ENCODE measurements at regions not wholly inside any gene's neighbourhood (a gene's known extent, or its start where the extent isn't known, plus 50 kb on each side); places are given as distances from the start of the nearest gene placed in this dataset.
"Not testable (repeated sequence)": the region's sequence is repeated elsewhere in the genome, so short reads cannot be mapped to it uniquely, and the experiment has no call there.

DNA sequence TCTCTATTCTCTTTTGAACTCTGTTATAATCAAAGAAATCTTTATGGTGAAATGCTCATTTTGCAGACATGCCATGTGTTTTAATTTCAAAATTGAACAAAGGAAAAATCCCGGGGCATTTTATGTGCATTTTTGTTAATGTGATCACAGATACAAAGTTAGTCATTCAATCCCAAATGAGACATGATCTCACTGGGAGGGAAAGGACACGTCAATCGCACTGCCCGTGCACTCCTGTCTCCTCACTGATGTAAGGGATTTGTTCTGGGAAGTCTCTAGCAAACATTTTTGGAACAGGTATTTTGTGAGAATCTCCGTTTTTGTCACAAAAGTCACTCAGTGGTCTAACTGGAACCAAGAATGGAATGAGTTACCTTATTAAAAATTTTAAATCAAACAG lies 97.9 kb upstream of the RANBP6 start:
- TF ChIP-seq, protein P1, sequence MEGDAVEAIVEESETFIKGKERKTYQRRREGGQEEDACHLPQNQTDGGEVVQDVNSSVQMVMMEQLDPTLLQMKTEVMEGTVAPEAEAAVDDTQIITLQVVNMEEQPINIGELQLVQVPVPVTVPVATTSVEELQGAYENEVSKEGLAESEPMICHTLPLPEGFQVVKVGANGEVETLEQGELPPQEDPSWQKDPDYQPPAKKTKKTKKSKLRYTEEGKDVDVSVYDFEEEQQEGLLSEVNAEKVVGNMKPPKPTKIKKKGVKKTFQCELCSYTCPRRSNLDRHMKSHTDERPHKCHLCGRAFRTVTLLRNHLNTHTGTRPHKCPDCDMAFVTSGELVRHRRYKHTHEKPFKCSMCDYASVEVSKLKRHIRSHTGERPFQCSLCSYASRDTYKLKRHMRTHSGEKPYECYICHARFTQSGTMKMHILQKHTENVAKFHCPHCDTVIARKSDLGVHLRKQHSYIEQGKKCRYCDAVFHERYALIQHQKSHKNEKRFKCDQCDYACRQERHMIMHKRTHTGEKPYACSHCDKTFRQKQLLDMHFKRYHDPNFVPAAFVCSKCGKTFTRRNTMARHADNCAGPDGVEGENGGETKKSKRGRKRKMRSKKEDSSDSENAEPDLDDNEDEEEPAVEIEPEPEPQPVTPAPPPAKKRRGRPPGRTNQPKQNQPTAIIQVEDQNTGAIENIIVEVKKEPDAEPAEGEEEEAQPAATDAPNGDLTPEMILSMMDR (IDR thresholded peaks at IDR 0.05; ENCODE audit: insufficient read depth, low read length, severe bottlenecking), result no peak
- no peaks in the 10 kb centered on the region for H3K36me3 ChIP-seq (ENCODE audit: control insufficient read depth, insufficient read depth, low read length)
- H3K4me3 ChIP-seq (ENCODE audit: low read depth, low read length), result no peak overlapping the region
- no peak for DNase-seq (ENCODE audit: low read depth)
- no peak for FAIRE-seq
- no peaks in the 10 kb centered on the region for H3K27me3 ChIP-seq (ENCODE audit: control insufficient read depth, insufficient read depth, low read length)

DNA sequence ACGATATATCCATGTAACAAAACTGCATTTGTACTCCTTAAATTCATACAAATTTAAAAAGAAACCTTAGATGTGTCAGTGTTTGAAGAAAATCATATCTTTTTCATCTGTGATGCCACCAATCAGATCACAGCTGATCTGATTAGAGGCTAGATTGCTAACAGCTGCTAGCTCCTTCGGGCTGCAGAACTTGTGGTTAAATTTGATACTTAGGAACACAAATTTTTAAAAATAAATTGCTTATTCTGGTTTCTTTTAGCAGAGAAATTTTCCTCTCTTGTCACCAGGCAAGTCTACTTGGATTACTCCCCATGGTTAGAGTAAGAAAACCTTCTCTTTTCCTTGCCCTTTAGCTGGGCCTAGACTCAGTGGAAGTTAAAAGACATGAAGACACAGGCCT lies 94.6 kb upstream of the RANBP6 start:
- Histone ChIP-seq H3K36me3 (ENCODE audit: control insufficient read depth, insufficient read depth, low read length) (no peaks in the 10 kb centered on the region), H3K4me3 (ENCODE audit: low read depth, low read length) (no peak overlapping the region), H3K27me3 (ENCODE audit: control insufficient read depth, insufficient read depth, low read length) (no peaks in the 10 kb centered on the region)
- TF ChIP-seq, protein P1 (IDR thresholded peaks at IDR 0.05; ENCODE audit: insufficient read depth, low read length, severe bottlenecking), result no peak
- FAIRE-seq (no peak), DNase-seq (ENCODE audit: low read depth) (no peak)

GRCh38 chr9:6109571-6109970 lies 94.1 kb upstream of the RANBP6 start:
- Histone ChIP-seq H3K36me3 (ENCODE audit: control insufficient read depth, insufficient read depth, low read length) (no peaks in the 10 kb centered on the region), H3K27me3 (ENCODE audit: control insufficient read depth, insufficient read depth, low read length) (no peaks in the 10 kb centered on the region), H3K4me3 (ENCODE audit: low read depth, low read length) (no peak overlapping the region)
- TF ChIP-seq, protein P1 (IDR thresholded peaks at IDR 0.05; ENCODE audit: insufficient read depth, low read length, severe bottlenecking), result no peak
- DNase-seq (ENCODE audit: low read depth) (peak; percentile 73), FAIRE-seq (no peak)

DNA sequence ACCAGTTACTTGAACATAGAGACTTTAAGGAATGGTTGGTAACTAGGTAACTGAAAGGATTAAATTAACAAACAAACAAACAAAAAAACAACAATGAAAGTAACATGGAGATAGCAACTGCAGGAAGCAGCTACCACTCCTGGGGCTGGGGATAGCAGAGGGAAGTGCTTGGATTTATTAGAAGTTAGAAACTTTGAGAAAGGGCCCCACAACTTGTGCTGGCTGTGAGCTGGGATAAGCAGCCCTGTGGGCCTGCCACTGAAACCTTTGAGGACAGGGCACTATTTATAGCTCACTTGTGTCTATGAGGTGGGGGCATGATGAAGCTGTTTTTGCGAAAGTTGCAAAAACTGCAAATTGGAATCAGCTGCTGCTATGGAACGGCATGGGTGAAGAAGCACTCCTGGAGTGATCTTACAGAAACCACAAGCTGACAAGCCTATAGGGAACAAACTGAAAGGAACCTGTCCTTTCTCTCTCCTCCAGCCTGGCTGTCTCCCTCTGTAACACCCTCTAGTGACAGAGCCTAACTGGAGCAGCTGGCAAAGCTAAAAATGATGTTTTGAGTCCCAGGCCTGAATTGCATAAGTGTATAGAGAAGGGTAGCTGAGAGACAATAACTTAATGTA lies 91.4 kb upstream of the RANBP6 start:
- Histone ChIP-seq H3K27me3 (ENCODE audit: control insufficient read depth, insufficient read depth, low read length) (no peaks in the 10 kb centered on the region), H3K4me3 (ENCODE audit: low read depth, low read length) (no peak overlapping the region), H3K36me3 (ENCODE audit: control insufficient read depth, insufficient read depth, low read length) (no peaks in the 10 kb centered on the region)
- peak; percentile 66 for DNase-seq (ENCODE audit: low read depth)
- FAIRE-seq, result no peak
- TF ChIP-seq, protein P1 (IDR thresholded peaks at IDR 0.05; ENCODE audit: insufficient read depth, low read length, severe bottlenecking), result peak; percentile 64

GRCh38 chr9:6105738-6106137 lies 90.3 kb upstream of the RANBP6 start:
- H3K27me3 ChIP-seq (ENCODE audit: control insufficient read depth, insufficient read depth, low read length), result no peaks in the 10 kb centered on the region
- TF ChIP-seq, protein P1 (IDR thresholded peaks at IDR 0.05; ENCODE audit: insufficient read depth, low read length, severe bottlenecking), result no peak
- FAIRE-seq (no peak), DNase-seq (ENCODE audit: low read depth) (no peak)
- H3K36me3 ChIP-seq (ENCODE audit: control insufficient read depth, insufficient read depth, low read length), result no peaks in the 10 kb centered on the region
- no peak overlapping the region for H3K4me3 ChIP-seq (ENCODE audit: low read depth, low read length)

GRCh38 chr9:6104406-6104805 lies 89.0 kb upstream of the RANBP6 start:
- not testable (repeated sequence) for H3K4me3 ChIP-seq (ENCODE audit: low read depth, low read length); H3K36me3 ChIP-seq (ENCODE audit: control insufficient read depth, insufficient read depth, low read length); FAIRE-seq; H3K27me3 ChIP-seq (ENCODE audit: control insufficient read depth, insufficient read depth, low read length)
- peak; percentile 96 for DNase-seq (ENCODE audit: low read depth)

DNA sequence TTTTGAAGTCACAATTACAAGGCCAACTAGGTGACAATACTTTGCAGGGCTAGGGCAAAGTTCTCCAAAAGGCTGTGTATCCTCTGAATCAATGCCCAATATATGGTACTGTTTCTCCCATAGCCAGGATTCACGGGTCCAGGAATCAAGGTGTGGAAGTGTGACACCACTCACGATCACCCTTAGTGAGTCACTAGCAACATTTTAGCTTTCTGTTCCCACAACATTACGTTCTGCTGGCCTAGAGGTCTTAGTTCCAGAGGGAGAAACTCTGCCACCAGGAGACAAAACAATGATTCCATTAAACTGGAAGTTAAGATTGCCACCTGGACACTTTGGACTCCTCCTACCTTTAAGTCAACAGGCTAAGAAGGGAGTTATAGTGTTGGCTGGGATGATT lies 88.5 kb upstream of the RANBP6 start:
- peak; percentile 76 for DNase-seq (ENCODE audit: low read depth)
- not testable (repeated sequence) for H3K4me3 ChIP-seq (ENCODE audit: low read depth, low read length); H3K36me3 ChIP-seq (ENCODE audit: control insufficient read depth, insufficient read depth, low read length)

DNA sequence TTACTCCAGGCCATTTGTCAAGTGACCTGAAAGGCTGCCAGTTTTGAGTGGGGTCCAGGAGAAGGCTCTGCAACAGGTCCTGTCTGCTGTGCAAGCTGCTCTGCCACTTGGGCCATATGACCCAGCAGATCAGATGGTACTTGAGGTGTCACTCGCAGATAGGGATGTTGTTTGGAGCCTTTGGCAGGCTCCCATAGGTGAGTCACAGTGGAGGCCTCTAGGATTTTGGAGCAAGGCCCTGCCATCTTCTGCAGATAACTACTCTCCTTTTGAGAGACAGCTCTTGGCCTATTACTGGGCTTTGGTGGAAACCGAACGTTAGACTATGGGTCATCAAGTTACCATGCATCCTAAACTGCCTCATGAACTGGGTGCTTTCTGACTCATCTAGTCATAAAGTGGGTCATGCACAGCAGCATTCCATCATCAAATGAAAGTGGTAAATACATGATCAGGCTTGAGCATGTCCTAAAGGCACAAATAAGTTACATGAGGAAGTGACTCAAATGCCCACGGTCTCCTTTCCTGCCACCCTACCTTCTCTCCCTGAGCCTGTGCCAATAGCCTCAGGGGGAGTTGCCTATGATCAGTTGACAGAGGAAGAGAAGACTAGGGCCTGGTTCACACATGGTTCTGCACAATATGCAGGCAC lies 87.0 kb upstream of the RANBP6 start:
- H3K4me3 ChIP-seq (ENCODE audit: low read depth, low read length); H3K27me3 ChIP-seq (ENCODE audit: control insufficient read depth, insufficient read depth, low read length); H3K36me3 ChIP-seq (ENCODE audit: control insufficient read depth, insufficient read depth, low read length): not testable (repeated sequence)
- DNase-seq (ENCODE audit: low read depth) (peak; percentile 99), FAIRE-seq (peak; percentile 32)

More for the DNA sequence above, 88.5 kb upstream of the RANBP6 start:
- not testable (repeated sequence) for H3K27me3 ChIP-seq (ENCODE audit: control insufficient read depth, insufficient read depth, low read length); FAIRE-seq

DNA sequence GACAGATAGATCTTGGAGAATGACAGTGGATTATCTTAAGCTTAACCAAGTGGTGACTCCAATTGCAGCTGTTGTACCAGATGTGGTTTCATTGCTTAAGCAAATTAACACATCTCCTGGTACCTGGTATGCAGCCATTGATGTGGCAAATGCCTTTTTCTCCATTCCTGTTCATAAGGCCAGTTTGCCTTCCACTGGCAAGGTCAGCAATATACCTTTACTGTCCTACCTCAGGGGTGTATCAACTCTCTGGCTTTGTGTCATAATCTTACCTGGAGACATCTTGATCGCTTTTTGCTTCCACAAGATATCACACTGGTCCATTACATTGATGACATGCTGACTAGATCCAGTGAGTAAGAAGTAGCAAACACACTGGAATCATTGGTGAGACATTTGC lies 86.3 kb upstream of the RANBP6 start:
- not testable (repeated sequence) for DNase-seq (ENCODE audit: low read depth); H3K36me3 ChIP-seq (ENCODE audit: control insufficient read depth, insufficient read depth, low read length); H3K27me3 ChIP-seq (ENCODE audit: control insufficient read depth, insufficient read depth, low read length); H3K4me3 ChIP-seq (ENCODE audit: low read depth, low read length); FAIRE-seq

All from bronchial epithelial cell (primary cell).